MCF 10A (cell line): ENCODE measurements at regions not wholly inside any gene's neighbourhood (a gene's known extent, or its start where the extent isn't known, plus 50 kb on each side); places are given as distances from the start of the nearest gene placed in this dataset.

Source experiments
- BruUV-seq: library from RNA; stranded (reverse); fragments of 400-500 nt; replicated peaks from 2 replicates; lab custom pipeline; 2021; lab: Mats Ljungman, UMichigan
- CTCF ChIA-PET: fragments of 300-600 bp; sonication (Branson Sonifier 250); formaldehyde crosslinking; extraction: SDS; loops from one replicate; lab custom pipeline; 2021; ENCODE audit warnings: antibody characterized with exemption, inconsistent platforms; lab: Yijun Ruan, JAX
- POLR2A ChIA-PET: fragments of 300-600, 350-650 bp; sonication (Branson Sonifier 250); formaldehyde crosslinking; extraction: SDS; loops from one replicate; lab custom pipeline; 2020; ENCODE audit warnings: antibody characterized with exemption, inconsistent platforms; lab: Yijun Ruan, JAX
- DNase-seq: peaks from one replicate; pipeline ENCODE4 v3.0.0-alpha.2; 2018; ENCODE audit not compliant: unreplicated experiment
- H3K27ac Mint-ChIP-seq: one replicate; pipeline ENCODE4 v1.8.0; 2022; ENCODE audit warnings: mild to moderate bottlenecking, low read depth, mixed read lengths; ENCODE audit not compliant: unreplicated experiment
- H3K27me3 Mint-ChIP-seq: one replicate; pipeline ENCODE4 v1.8.0; 2022; ENCODE audit warnings: mixed read lengths; ENCODE audit not compliant: insufficient read depth, unreplicated experiment
- H3K36me3 Mint-ChIP-seq: one replicate; pipeline ENCODE4 v1.8.0; 2022; ENCODE audit warnings: mild to moderate bottlenecking, moderate library complexity, mixed read lengths; ENCODE audit not compliant: insufficient read depth, unreplicated experiment
- H3K4me1 Mint-ChIP-seq: one replicate; pipeline ENCODE4 v1.8.0; 2022; ENCODE audit warnings: mixed read lengths; ENCODE audit not compliant: insufficient read depth, unreplicated experiment
- H3K4me3 Mint-ChIP-seq: one replicate; pipeline ENCODE4 v1.8.0; 2022; ENCODE audit warnings: mild to moderate bottlenecking, moderate library complexity, mixed read lengths; ENCODE audit not compliant: unreplicated experiment
- H3K9me3 Mint-ChIP-seq: one replicate; pipeline ENCODE4 v1.8.0; 2022; ENCODE audit warnings: mixed read lengths; ENCODE audit not compliant: unreplicated experiment
- intact Hi-C: fragments of 100-400 bp; cut with micrococcal nuclease; formaldehyde crosslinking; loops from 2 replicates; pipeline ENCODE4 v1.14.1; 2022
- TF ChIP-seq, protein P1 (sequence below): fragments of 200-600 bp; IDR thresholded peaks from one replicate; pipeline ENCODE4 v1.8.0; 2022; ENCODE audit warnings: antibody characterized with exemption, mild to moderate bottlenecking; ENCODE audit not compliant: unreplicated experiment

DNA sequence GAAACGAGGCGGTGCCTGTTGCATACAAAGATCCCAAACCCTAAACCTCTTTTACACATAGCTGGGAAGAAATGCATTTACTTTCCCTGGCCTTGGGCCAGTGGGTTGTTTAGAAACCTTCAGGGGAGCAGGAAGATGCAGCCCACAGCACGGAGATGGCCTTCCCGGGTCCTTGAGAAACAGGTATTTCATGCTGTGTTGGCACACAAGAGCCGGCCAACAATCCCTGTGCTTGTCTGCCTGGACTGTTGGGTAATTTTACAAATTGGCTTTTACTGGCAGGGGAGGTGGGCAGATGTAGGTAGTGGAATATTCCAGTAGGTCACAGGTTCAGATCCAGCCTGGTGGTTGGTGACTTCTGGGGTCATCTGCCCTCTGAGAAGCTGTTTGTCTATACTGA is 148.0 kb downstream of the FOXL1 start:
- Mint-ChIP-seq H3K27ac (no peak overlapping the region), H3K4me3 (no peak overlapping the region), H3K27me3 (peaks cover 16% of the 10 kb centered on the region), H3K4me1 (peaks cover 13% of the 10 kb centered on the region), H3K36me3 (no peaks in the 10 kb centered on the region), H3K9me3 (no peaks in the 10 kb centered on the region)
- no TSS peak for BruUV-seq
- ChIA-PET POLR2A (no interaction called here), CTCF (interaction anchor here (1.4 kb wide), 1 partner anchor 337 kb away, joined by 4 read pairs; no protein-coding TSS in a partner anchor)
- intact Hi-C loops, result no loop called here
- no peak for DNase-seq
- TF ChIP-seq, protein P1, sequence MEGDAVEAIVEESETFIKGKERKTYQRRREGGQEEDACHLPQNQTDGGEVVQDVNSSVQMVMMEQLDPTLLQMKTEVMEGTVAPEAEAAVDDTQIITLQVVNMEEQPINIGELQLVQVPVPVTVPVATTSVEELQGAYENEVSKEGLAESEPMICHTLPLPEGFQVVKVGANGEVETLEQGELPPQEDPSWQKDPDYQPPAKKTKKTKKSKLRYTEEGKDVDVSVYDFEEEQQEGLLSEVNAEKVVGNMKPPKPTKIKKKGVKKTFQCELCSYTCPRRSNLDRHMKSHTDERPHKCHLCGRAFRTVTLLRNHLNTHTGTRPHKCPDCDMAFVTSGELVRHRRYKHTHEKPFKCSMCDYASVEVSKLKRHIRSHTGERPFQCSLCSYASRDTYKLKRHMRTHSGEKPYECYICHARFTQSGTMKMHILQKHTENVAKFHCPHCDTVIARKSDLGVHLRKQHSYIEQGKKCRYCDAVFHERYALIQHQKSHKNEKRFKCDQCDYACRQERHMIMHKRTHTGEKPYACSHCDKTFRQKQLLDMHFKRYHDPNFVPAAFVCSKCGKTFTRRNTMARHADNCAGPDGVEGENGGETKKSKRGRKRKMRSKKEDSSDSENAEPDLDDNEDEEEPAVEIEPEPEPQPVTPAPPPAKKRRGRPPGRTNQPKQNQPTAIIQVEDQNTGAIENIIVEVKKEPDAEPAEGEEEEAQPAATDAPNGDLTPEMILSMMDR, result no peak

DNA sequence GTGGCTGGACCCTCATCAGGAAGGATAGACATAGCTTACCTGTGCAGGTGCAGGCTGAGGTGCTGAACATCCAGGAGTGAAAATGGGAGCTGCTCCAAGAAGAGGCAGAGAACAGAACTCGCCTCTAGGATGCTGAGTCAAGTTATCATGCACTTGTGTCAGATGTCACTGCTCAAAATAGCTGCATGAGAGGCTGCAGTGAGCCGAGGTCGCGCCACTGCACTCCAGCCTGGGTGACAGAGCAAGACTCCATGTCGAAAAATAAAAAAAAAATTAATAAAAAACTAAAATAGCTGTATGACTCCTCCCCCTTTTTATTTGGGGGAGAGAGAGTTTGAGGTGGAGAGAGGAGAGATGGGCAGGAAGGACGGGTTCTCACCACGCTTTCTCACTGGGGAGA is 148.8 kb downstream of the FOXL1 start:
- peaks cover 16% of the 10 kb centered on the region for H3K27me3 Mint-ChIP-seq
- H3K9me3 Mint-ChIP-seq, result no peaks in the 10 kb centered on the region
- no TSS peak for BruUV-seq
- TF ChIP-seq, protein P1, result no peak
- H3K27ac Mint-ChIP-seq, result no peak overlapping the region
- H3K4me1 Mint-ChIP-seq, result peaks cover 13% of the 10 kb centered on the region
- DNase-seq, result no peak
- ChIA-PET POLR2A (no interaction called here), CTCF (interaction anchor here (1.4 kb wide), 1 partner anchor 336 kb away, joined by 4 read pairs; no protein-coding TSS in a partner anchor)
- H3K4me3 Mint-ChIP-seq, result no peak overlapping the region
- no peaks in the 10 kb centered on the region for H3K36me3 Mint-ChIP-seq
- intact Hi-C loops, result no loop called here

DNA sequence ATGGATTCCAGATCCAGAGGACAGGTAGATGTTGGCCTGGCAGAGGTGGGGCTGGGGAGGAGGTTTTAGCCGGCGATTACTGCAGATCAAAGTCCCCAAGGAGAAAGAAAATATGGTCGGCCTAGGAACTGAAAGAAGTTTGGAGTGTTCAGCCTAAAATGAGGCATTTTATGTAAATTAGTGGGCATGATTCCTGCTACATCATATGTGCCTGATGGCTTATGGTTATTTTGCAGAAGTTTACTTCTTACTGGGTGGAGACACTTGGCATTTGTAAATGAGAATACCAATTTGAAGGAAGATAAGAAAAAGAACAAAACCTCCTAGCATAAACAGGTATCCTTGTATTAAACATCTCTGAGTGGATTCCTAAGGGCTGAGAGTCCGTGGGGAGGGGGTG is 149.3 kb downstream of the FOXL1 start:
- CTCF ChIA-PET, result interaction anchor here (1.4 kb wide), 1 partner anchor 335 kb away, joined by 4 read pairs; no protein-coding TSS in a partner anchor
- no peak overlapping the region for H3K27ac Mint-ChIP-seq

DNA sequence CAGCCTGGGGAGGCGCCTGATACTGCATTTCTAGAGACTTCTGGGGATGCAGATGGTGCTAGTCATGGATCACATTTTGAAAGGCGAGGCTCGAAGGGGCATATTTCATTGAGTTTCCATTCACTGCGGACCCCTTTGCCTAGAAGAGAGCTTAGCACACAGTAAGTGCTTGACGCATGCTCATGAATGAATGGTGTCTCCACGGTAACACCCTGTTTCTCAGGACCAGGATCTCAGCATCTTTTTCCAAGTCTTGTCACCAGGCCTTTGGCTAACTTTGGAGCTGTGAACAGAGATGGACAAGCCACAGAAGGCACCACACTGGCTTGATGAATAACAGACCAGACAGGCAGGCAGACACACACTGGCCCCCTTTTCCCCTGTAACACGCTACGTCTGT is 151.3 kb downstream of the FOXL1 start:
- no peak for DNase-seq
- no peak overlapping the region for H3K27ac Mint-ChIP-seq
- intact Hi-C loops, result no loop called here
- no TSS peak for BruUV-seq
- ChIA-PET POLR2A (no interaction called here), CTCF (no interaction called here)
- TF ChIP-seq, protein P1, result no peak
- H3K9me3 Mint-ChIP-seq, result no peaks in the 10 kb centered on the region
- H3K27me3 Mint-ChIP-seq, result peaks cover 16% of the 10 kb centered on the region
- no peaks in the 10 kb centered on the region for H3K4me1 Mint-ChIP-seq
- no peaks in the 10 kb centered on the region for H3K36me3 Mint-ChIP-seq
- no peak overlapping the region for H3K4me3 Mint-ChIP-seq

More for the DNA sequence above, 149.3 kb downstream of the FOXL1 start:
- H3K4me3 Mint-ChIP-seq, result no peak overlapping the region
- H3K36me3 Mint-ChIP-seq, result no peaks in the 10 kb centered on the region
- POLR2A ChIA-PET, result no interaction called here
- intact Hi-C loops, result no loop called here
- H3K27me3 Mint-ChIP-seq, result peaks cover 16% of the 10 kb centered on the region
- DNase-seq, result no peak
- H3K4me1 Mint-ChIP-seq, result peaks cover 10% of the 10 kb centered on the region
- no peaks in the 10 kb centered on the region for H3K9me3 Mint-ChIP-seq
- BruUV-seq, result no TSS peak
- TF ChIP-seq, protein P1, result no peak
